HG03095 (cell line): ENCODE measurements at regions not wholly inside any gene's neighbourhood (a gene's known extent, or its start where the extent isn't known, plus 50 kb on each side); places are given as distances from the start of the nearest gene placed in this dataset.

ENCODE experiments used
- ATAC-seq: cut with Tn5 transposase; IDR thresholded peaks from one replicate; pipeline ENCODE4 v1.9.1; 2021; ENCODE audit warnings: moderate library complexity; ENCODE audit not compliant: unreplicated experiment

DNA sequence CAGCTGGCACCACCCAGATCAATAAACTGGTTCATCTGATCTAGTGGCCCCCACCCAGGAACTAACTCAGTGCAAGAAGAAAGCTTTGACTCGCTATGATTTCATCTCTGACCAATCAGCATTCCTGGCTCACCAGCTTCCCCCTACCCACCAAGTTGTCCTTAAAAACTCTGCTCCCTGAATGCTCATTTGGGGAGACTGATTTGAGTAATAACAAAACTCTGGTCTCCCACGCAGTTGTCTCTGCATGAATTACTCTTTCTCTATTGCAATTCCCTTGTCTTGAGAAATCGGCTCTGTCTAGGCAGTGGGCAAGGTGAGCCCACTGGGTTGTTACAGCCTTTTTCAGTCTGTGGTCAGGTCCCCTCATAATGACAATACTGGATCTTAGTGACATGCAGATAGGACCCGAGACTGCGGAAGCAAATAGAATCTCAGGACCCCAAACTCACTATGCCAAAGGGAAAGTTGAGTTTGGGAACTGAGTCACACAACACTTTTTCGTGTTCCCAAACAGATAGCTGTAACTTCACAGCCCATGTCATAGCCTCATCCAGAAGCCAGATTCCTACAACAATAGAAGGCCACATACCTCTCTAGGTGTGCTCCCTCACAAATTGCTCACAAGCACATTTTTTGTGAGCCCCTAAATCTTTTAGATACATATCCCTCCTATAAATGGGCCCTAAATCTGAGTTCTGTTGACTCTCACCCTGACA, 175.2 kb upstream of the RAI14 start:
- no peak for ATAC-seq

DNA sequence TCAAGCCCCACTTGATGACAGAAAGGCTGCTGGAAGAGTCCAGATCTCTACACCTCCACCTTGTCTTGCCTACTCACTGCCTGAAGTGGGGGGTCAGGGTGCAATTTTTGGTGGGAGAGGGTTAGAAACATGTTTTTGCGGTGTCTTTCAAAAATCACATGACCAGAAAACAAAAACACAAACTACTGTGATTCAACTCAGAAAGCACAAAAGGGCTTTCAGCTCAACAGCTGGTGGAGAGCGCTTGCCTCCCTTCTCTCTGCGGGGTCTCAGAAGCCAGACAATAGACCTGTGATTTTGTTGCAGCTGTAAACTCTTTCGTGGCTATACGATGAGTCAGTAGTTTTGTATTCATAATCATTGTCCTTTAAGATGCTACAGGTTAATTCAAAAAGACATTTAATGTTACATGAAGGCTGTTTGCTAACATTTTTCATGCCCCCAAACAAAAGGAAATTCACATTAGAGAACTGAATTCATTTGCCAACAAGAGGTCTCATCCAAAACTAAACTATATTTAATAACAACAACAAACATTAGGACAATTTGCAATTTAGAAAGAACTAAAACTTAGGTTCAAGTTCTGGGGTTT, 172.6 kb upstream of the RAI14 start:
- ATAC-seq = no peak

DNA sequence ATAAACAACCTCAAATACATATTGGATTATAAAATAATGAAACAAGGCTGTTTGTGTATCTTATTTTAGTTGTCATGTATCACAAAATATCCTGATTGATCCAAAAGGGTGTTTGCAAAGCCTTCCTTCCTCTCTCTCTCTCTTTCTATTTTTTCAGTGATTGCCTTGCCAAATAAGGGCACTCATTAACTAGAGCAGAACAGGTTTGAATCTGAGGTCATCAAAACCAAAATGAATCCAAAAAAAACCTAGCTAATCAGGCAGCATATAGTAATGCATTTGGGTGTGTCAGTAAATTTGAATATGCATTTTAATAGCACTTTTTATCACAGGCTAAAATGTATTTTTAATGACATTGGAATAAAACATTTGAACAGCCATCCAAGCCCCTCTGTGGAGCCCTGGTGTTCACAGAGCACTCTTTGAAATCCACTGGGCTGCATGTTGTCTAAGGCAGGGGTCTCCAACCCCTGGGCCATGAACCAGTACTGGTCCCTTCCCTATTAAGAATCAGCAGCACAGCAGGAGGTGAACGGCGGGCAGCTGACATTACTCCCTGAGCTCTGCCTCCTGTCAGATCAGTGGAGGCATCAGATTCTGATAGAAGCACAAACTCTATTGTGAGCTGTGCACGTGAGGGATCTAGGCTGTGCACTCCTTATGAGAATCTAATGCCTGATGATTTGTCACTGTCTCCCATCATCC, 171.8 kb upstream of the RAI14 start:
- ATAC-seq = no peak

DNA sequence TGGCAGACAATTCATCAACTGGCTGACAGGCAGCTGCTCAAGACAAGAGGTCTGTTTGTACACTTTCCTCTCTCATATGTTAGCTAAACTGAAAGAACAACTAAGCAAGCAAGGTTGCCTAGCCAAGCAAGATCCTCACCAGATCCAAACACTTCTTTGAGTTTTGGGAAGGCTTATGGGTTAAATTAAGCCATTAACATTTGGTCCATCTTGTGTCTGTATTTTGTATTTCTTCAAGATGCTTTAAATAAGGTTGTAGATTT, 170.4 kb upstream of the RAI14 start:
- ATAC-seq = no peak

DNA sequence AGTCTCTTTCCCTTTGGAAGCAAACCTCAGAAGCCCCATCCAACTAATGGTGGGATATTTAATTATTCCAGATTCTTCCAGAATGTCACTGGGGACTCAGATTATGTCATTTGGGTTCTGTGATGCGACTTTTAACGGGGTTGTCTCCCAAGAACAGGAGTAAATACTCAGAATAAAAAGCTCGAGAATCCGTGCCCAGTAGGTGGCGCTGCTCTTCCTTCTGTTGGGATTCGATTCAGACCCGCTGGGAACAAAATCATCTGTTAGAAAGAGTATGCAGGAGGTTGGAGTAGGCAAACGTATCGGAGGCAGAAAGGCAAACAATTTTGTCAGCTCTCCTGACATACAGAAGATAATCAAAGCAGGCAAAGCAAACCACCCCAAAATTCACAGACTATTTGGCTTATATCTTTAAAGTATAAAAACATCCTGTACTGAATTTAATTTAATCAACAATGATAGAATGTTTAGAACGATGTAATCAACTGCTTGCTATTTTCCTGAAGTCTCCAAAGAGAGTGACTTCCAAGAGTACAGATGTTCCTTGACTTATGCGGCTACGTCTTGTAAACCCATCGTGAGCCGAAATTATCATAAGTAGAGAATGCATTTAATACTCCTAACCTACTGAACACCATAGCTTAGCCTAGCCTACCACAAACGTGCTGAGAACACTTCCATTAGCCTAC, 169.8 kb upstream of the RAI14 start:
- no peak for ATAC-seq

DNA sequence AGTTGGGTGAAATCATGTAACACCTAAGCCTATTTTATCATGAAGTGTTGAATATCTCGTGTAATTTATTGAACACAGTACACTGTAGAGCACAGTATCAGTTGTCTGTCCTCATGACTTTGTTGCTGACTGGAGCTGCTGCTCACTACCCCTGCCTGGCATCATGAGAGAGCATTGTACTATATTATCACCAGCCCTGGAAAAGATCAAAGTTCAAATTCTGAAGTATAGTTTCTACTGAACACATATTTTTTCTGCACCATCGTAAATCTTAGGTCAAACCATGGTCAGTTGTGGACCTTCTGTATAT, 169.3 kb upstream of the RAI14 start:
- no peak for ATAC-seq

DNA sequence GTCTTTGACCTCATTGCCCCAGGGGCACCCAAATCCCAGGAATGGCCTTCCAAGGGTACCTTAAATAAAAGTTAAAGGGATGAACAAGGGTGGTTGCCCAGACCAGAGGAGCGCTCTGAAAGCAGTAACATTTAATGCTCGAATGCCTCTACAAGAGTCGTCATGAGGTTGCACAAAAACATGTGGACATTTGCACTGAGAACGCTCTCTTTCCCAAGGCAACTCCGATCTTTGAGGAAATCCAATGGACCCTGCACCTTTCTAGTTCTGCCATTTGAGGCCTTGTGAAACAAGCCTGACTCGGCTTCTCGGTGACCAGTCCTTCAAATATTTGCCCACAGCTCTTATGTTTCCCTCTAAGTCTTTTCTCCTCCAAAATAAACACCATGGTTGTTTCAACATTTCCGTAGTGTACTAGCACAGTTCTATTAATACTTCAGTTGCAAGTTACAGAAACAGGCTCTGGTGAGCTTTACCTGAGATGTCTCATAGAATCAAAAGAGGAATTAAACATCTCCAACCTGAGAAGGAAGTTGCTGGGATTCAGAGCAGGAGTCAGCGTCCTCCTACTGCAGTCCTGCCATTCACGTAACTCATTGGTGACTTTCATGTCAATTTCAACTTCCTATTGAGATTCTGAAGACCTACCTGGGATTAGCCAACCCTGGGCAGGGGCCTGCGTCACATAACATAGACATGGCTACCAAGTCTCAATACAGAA, 168.8 kb upstream of the RAI14 start:
- ATAC-seq = no peak

DNA sequence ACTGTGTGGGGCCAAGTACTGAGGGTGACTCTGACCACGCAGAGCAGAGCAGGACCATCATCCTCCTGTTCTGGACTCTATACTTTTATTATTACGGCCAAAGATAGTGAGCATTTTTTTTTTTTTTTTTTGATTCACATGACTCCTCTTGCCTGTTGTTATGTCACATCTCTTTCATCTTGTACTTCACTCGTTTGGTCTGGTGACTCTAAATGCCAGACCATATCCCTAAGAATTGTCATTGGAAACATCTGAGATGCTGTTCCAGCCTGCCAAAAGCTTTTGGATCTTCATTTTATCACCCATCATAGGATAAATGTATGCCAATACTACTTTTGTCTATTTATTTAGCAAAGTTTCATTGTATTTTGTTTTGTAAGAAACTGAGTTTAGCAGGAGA, 168.2 kb upstream of the RAI14 start:
- ATAC-seq = no peak

DNA sequence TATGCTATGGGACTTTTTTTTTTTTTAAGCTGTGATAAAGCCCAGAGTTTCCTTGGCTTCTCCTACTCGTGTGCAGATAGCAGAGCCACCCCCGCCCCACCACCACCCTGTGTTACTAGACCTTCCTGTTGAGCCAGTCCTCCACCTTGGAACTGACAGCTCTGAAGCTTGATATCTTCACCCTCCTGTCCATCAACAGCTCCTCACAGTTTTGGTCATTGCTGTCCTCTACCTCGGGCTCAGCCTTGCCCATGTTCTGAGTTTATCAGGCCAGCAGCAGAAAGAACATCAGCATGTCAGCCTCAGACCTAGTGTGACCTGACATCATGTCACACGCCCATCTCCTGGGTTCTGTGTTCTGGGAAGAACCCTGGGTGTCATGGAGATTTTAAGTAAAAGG, 167.1 kb upstream of the RAI14 start:
- no peak for ATAC-seq

DNA sequence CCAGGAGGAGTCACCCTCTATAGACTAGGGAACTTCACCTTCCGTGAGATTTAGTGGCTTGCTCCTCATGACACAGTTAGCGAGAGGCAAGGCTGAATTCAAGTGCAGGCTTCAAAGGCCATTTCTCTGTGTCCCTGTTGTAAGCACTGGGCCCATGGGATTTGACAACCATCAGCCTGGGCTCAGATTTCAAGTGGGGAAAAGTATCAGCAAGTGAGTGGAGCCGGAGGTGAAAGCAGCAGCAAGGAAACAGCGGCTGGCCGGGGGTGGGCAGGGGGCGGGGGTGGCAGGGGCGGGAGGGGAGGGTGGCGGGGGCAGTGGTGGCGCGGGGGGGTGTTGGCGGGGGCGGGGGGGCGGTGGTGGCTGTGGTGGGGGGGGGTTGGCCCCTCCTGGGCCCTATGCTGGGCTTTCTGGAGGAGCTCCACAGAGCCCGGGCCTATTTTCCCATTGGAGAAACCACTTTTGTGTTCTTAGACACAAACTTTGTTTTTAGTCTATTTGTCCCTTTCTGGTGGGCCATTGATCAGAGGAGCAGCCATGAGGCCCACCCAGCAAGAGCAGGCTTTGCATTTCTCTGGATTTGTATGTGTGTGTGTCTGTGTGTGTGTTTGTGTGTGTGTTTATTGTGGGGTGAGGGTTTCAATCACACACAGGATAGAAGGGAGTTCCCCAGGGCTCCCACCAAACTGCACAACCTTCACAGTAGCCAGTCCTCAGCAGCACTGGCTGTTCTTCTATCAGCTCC, 165.4 kb upstream of the RAI14 start:
- ATAC-seq = no peak

DNA sequence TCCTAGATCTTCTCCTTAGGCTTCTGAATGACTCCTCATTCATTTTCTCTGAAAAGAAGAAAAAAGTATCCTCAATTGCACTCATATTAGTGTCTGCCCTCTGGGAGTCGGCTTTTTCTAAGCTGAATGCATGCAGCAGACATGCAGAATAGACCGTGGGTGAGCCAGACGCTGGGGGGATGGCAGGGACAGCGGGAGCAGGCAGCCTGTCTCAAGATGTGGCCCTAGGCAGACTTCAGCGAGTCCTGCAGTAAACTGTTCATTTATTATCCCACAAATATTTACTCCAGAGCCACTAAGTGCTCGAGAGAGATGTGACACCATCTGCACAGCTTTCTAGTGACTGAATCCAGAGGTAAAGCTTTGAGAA, 164.9 kb upstream of the RAI14 start:
- ATAC-seq = no peak

DNA sequence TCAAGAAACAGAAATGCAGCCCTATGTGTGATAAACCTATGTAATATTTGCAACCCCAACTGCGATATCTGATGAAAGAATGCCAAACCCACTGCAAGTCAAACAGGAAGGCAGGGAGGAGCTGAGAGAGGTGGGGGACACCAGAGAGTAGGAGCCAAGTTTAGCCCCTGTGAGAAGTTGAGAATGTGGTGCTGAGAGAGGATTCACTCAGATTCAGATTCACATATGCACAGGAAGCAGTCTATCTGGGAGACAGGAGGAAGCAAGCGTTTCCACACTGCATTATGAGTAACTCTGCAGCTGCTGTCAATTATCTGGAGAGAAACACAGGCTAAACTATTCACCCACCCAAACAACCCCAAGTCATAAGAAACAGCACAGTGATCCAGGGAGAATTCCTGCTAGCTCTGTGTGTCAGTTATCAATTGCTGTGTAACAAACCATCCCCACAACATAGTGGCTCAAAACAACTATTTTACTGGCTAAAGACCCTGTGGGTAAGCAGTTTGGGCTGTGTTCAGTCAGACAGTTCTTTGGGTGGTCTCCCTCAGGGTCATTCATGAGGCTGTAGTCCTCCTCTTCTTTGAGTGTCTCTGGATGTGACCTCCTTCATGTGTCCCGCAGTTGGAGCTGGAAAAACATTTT, 161.9 kb upstream of the RAI14 start:
- ATAC-seq = no peak

DNA sequence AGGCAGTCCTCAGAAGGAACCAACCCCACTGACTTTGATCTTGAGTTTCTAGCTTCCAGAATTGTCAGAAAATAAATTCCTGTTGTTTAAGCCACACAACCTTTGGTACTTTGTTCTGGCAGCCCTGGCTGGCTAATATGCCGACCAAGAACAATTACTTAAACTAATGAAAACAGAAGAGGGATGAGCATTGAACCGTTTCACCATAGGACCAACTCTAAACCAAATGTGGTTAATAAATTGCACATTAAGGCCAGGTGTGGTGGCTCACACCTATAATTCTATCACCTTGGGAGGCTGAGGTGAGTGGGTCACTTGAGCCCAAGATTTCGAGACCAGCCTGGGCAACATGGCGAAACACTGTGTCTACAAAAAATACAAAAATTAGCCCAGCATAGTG, 160.9 kb upstream of the RAI14 start:
- no peak for ATAC-seq

DNA sequence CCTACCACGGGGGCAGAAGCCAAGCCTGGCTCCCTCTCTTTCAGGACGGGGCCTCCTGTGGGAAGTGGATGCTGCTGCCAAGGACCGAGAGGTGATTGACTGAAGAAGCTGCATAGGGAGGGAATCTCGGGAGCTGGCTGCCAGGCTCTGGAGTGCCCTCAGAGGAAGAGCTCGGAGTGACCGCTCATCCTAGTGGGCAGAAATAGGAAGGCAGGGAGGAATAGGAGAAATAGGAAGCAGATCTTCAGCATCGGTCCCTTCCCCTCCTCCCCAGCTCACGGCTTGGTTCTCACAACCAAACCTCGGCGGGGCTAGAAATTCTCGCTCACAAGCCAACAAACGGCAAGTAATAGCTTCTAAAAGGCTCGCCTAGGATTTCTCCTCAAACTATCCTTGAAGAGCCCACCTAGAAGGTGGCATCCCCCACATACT, 159.9 kb upstream of the RAI14 start:
- ATAC-seq = no peak

DNA sequence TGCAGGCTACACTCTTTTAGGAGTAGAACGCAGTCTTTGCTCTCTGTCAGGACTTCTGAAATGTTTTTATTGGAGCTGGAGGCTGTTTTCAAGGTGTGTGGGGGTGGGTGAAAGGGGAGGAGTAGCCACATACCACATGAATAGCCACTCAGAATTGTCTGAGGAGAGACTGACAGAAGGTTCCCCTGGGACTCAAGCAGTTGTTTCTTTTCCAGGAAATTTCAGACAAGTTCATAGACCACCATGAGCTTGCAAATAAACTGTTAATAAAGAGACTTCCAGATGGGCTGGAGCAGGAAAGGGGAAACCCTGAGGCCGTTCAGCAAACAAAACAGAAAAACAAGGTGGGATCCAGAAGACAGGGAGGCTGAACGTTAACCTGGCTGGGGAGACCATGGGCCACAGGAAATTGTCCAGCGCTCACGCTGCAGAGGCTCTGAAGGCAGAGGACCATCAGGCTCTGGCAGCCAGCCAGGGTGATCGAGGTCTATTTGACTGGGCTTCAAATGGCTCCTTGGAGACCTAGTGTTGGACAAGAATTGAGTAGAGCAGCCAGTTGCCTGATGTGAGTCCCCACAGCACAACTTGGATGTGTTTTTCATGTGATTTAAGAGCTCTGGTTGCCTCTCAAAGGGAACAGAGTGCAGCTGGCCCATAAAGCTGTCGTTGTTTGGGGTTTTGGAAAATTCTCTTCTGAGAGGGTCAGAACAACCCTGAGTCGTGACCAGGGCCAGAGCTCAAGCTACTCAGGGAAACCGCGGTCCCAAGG, 159.2 kb upstream of the RAI14 start:
- ATAC-seq = no peak

DNA sequence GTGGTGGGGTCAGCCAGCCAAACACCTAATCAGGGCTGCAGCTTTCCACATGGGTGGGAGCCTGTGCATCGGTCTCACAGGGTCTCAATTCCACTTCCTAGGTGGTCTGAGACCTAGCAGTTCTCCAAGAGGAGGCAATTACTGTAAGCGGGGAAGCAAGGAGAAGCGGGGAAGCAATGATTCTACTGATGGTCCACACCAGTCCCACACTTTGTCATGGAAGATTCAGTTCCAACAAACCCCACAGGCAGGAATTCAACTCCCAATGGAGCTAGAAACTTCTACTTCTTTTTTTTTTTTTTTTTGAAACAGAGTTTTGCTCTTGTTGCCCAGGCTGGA, 158.7 kb upstream of the RAI14 start:
- ATAC-seq = no peak

DNA sequence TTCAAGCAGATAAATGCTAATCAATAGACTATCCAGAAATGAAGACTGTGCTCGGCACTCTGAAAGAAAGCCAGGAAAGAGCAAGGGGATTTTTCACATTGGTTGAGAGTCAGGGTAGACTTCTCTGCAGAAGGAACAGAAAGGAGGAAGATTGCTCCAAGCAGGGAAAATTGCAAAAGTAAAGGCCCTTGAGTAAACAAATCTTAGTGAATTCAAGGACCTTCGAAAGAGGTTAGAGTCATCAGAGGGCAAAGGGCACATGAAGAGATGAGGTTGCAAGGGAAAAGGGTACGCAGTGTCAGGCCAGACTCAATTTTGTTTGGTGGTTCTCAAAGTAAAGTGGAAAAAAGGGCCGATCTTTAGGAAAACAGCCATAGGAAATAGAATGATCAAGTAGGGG, 157.6 kb upstream of the RAI14 start:
- ATAC-seq = no peak

DNA sequence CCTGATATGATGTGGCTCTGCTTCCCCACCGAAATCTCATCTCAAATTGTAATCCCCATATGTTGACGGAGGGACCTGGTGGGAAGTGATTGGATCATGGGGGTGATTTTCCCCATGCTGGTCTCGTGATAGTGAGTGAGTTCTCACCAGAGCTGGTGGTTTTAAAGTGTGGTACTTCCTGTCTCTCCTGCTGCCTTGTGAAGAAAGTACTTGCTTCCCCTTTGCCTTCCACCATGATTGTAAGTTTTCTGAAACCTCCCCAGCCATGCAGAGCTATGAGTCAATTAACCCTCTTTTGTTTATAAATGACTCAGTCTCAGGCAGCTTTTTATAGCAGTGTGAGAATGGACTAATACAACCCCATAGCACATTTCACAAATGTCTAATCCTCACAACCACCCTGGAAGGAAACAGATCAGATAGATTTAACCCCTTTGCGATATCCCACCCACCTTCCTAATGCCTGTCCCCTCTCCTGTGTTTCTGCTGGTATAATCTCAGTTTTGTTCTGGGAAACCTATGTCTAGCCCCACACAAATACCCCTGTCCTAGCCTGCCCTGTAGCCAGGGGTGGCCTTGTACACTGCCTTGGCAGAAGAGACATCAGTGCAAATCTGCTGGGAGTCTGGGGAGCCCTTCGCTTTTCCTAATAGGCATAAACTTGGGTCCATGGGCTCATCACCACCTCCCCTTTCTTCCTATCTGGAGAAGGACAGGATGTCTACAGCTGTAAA, 157.0 kb upstream of the RAI14 start:
- ATAC-seq = peak; percentile 93

DNA sequence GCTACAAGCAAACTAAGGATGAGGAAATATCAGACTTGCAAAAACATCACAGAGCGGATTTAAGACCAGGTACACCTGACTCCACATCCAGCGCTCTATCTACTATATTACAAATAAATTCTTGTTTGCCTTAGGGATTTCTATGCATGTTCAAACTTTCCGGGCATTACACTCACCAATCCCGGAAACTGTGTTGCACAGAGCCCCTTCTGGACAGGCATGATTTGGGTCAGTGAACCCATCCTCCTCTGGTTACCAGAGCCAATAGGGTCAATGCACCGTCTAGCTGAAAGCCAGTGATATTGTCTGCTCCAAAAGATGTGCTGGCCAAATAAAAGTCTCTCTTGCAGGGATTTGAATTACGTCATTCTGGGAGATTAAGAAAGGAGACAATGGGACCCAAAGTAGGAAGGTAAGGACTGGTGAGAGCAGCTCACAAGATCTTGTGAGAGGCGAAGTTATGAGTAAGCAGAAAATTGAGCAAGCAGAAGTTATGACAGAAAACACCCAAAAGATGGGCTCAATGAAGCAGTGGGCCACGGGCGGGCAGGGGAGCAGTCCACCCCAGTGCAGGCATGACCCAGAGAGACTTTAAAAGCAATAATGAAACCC, 155.8 kb upstream of the RAI14 start:
- ATAC-seq = no peak
